GM12892 (cell line): ENCODE measurements at regions not wholly inside any gene's neighbourhood (a gene's known extent, or its start where the extent isn't known, plus 50 kb on each side); places are given as distances from the start of the nearest gene placed in this dataset.

Experiments used
- POLR2A ChIP-seq: IDR thresholded peaks from 2 replicates; pipeline ENCODE4 v1.6.1; 2011; ENCODE audit warnings: low read depth, low read length, control low read depth
- POLR2AphosphoS5 ChIP-seq: IDR thresholded peaks from 2 replicates; pipeline ENCODE4 v1.6.1; 2011; ENCODE audit warnings: low read depth, low read length, control low read depth
- TAF1 ChIP-seq: IDR thresholded peaks from 2 replicates; pipeline ENCODE4 v1.6.1; 2011; ENCODE audit warnings: low read depth, mild to moderate bottlenecking, control low read depth, low read length, borderline replicate concordance

GRCh38 chr6:100240798-100241197 lies 223.9 kb downstream of the SIM1 start:
- TF ChIP-seq POLR2AphosphoS5 (no peak), TAF1 (no peak), POLR2A (no peak)
